ENCODE measurements at regions not wholly inside any gene's neighbourhood (a gene's known extent, or its start where the extent isn't known, plus 50 kb on each side); places are given as distances from the start of the nearest gene placed in this dataset.

DNA sequence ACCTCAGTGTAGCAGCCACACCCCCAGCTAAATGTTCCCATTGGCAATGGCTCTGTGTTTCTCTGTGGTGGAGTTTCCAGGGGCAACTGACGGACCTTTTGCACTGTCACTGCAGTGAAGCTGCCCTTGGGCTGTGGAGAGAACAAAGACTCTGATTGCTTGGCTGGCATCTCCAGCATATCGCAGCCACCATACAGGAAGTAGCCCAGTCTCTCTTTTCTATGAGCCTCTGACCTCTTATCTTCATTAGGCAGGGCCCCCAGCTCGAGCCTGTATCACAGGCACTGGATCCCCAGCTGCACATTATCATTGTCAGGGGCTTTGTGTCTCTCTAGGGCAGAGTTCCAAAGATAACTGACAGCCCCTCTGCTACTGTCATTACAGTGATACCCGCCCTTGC, 483.5 kb downstream of the ARAP2 start:
- no TSS peak for BruUV-seq (replicated peaks)

DNA sequence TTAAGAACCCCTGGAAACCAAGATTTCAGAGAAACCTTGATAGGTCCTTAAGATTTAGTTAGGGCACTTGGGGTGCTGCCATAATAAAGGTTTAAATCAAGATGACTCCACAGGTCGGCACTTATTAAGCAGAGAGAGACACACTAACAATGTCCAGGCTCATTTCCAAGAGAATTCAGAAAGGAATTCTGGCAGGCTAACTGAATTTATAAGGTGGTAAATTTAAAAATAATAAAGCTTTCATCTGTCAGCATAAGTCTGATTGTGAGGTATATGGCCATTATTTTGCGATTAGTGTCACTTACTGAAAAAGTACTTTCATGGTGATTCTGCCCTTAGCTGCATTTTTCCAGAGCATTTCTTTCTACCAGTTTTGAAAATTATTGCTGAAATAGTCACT, 472.7 kb downstream of the ARAP2 start:
- ATAC-seq (no peak), DNase-seq (ENCODE audit: low read depth, low spot score) (no peak)
- no peak overlapping the region for H3K4me3 ChIP-seq (ENCODE audit: low read depth in 2 of 2, low read length in 2 of 2)
- intact Hi-C loops (cut with micrococcal nuclease; ENCODE audit: unreplicated experiment) (no loop called here), in situ Hi-C loops (cut with HindIII; ENCODE audit: low pct_unique_long_range_greater_than_20kb, low sequenced_read_pairs) (no loop called here)
- TF ChIP-seq, protein P1, sequence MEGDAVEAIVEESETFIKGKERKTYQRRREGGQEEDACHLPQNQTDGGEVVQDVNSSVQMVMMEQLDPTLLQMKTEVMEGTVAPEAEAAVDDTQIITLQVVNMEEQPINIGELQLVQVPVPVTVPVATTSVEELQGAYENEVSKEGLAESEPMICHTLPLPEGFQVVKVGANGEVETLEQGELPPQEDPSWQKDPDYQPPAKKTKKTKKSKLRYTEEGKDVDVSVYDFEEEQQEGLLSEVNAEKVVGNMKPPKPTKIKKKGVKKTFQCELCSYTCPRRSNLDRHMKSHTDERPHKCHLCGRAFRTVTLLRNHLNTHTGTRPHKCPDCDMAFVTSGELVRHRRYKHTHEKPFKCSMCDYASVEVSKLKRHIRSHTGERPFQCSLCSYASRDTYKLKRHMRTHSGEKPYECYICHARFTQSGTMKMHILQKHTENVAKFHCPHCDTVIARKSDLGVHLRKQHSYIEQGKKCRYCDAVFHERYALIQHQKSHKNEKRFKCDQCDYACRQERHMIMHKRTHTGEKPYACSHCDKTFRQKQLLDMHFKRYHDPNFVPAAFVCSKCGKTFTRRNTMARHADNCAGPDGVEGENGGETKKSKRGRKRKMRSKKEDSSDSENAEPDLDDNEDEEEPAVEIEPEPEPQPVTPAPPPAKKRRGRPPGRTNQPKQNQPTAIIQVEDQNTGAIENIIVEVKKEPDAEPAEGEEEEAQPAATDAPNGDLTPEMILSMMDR (IDR thresholded peaks at IDR 0.05) = no peak
- TF ChIP-seq, protein P2, sequence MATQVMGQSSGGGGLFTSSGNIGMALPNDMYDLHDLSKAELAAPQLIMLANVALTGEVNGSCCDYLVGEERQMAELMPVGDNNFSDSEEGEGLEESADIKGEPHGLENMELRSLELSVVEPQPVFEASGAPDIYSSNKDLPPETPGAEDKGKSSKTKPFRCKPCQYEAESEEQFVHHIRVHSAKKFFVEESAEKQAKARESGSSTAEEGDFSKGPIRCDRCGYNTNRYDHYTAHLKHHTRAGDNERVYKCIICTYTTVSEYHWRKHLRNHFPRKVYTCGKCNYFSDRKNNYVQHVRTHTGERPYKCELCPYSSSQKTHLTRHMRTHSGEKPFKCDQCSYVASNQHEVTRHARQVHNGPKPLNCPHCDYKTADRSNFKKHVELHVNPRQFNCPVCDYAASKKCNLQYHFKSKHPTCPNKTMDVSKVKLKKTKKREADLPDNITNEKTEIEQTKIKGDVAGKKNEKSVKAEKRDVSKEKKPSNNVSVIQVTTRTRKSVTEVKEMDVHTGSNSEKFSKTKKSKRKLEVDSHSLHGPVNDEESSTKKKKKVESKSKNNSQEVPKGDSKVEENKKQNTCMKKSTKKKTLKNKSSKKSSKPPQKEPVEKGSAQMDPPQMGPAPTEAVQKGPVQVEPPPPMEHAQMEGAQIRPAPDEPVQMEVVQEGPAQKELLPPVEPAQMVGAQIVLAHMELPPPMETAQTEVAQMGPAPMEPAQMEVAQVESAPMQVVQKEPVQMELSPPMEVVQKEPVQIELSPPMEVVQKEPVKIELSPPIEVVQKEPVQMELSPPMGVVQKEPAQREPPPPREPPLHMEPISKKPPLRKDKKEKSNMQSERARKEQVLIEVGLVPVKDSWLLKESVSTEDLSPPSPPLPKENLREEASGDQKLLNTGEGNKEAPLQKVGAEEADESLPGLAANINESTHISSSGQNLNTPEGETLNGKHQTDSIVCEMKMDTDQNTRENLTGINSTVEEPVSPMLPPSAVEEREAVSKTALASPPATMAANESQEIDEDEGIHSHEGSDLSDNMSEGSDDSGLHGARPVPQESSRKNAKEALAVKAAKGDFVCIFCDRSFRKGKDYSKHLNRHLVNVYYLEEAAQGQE (IDR thresholded peaks at IDR 0.05; ENCODE audit: insufficient read depth in 1 of 2, low read depth in 2 of 2, low read length in 1 of 2) = no peak
- no peak for TF ChIP-seq POLR2AphosphoS5 (IDR thresholded peaks at IDR 0.05; ENCODE audit: low read depth, low read length)
- TF ChIP-seq SIN3A (IDR thresholded peaks at IDR 0.05; ENCODE audit: borderline replicate concordance, insufficient read depth, low read depth, low read length) = no peak
- H3K36me3 ChIP-seq (ENCODE audit: control insufficient read depth, insufficient read depth, low read length) = no peaks in the 10 kb centered on the region
- H3K27ac ChIP-seq (ENCODE audit: low read length) = no peak overlapping the region
- BruUV-seq (replicated peaks) = no TSS peak
- H3K27me3 ChIP-seq (ENCODE audit: control insufficient read depth, insufficient read depth, low read length) = no peaks in the 10 kb centered on the region
- POLR2A ChIA-PET = no interaction called here
- CTCF ChIA-PET = no interaction called here
- no peaks in the 10 kb centered on the region for H3K9me3 ChIP-seq (ENCODE audit: control insufficient read depth, insufficient read depth, low read depth, low read length)
- no peaks in the 10 kb centered on the region for H3K4me1 ChIP-seq (ENCODE audit: control insufficient read depth, insufficient read depth, low read length)

More for the DNA sequence above, 483.5 kb downstream of the ARAP2 start:
- no peaks in the 10 kb centered on the region for H3K27me3 ChIP-seq (ENCODE audit: control insufficient read depth, insufficient read depth, low read length)
- TF ChIP-seq TCF7L2 (IDR thresholded peaks at IDR 0.05; ENCODE audit: low read depth, low read length) = no peak
- TF ChIP-seq POLR2AphosphoS5 (IDR thresholded peaks at IDR 0.05; ENCODE audit: low read depth, low read length) = no peak
- TF ChIP-seq SIN3A (IDR thresholded peaks at IDR 0.05; ENCODE audit: borderline replicate concordance, insufficient read depth, low read depth, low read length) = no peak
- H3K4me3 ChIP-seq (ENCODE audit: low read depth in 2 of 2, low read length in 2 of 2) = no peak overlapping the region
- H3K27ac ChIP-seq (ENCODE audit: low read length) = no peak overlapping the region
- ATAC-seq (no peak), DNase-seq (ENCODE audit: low read depth, low spot score) (no peak)
- H3K9me3 ChIP-seq (ENCODE audit: control insufficient read depth, insufficient read depth, low read depth, low read length) = no peaks in the 10 kb centered on the region
- ChIA-PET POLR2A (no interaction called here), CTCF (no interaction called here)
- no peaks in the 10 kb centered on the region for H3K4me1 ChIP-seq (ENCODE audit: control insufficient read depth, insufficient read depth, low read length)
- in situ Hi-C loops (cut with HindIII; ENCODE audit: low pct_unique_long_range_greater_than_20kb, low sequenced_read_pairs) = no loop called here
- no peaks in the 10 kb centered on the region for H3K36me3 ChIP-seq (ENCODE audit: control insufficient read depth, insufficient read depth, low read length)
- intact Hi-C loops (cut with micrococcal nuclease; ENCODE audit: unreplicated experiment) = no loop called here

DNA sequence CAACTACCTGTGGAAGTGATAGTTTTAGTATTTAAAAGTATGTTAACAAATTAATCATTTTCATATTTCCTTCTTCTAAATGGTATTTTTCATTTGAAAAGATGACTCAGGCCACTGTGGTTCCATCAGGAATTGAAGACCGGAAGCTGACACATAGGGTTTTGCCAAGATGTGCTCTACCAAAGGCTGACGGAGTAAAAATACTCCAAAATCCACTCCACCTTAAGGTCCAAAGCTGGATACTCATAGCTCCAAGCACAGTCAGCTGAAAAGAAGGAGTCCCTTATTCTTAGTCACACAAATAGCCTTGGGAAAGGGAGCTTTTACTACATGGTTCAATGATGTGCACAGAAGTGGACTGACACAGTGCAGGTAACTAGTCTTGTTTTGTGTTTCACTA, 472.0 kb downstream of the ARAP2 start:
- H3K9me3 ChIP-seq (ENCODE audit: control insufficient read depth, insufficient read depth, low read depth, low read length) = no peaks in the 10 kb centered on the region
- H3K36me3 ChIP-seq (ENCODE audit: control insufficient read depth, insufficient read depth, low read length) = no peaks in the 10 kb centered on the region
- TF ChIP-seq SIN3A (IDR thresholded peaks at IDR 0.05; ENCODE audit: borderline replicate concordance, insufficient read depth, low read depth, low read length) (no peak), POLR2AphosphoS5 (IDR thresholded peaks at IDR 0.05; ENCODE audit: low read depth, low read length) (no peak), TCF7L2 (IDR thresholded peaks at IDR 0.05; ENCODE audit: low read depth, low read length) (no peak)
- TF ChIP-seq, protein P2 (IDR thresholded peaks at IDR 0.05; ENCODE audit: insufficient read depth in 1 of 2, low read depth in 2 of 2, low read length in 1 of 2) = no peak
- TF ChIP-seq, protein P1 (IDR thresholded peaks at IDR 0.05) = no peak
- POLR2A ChIA-PET = no interaction called here
- DNase-seq (ENCODE audit: low read depth, low spot score) = no peak
- no peak for ATAC-seq
- CTCF ChIA-PET = no interaction called here
- in situ Hi-C loops (cut with HindIII; ENCODE audit: low pct_unique_long_range_greater_than_20kb, low sequenced_read_pairs) (no loop called here), intact Hi-C loops (cut with micrococcal nuclease; ENCODE audit: unreplicated experiment) (no loop called here)
- no TSS peak for BruUV-seq (replicated peaks)
- no peaks in the 10 kb centered on the region for H3K27me3 ChIP-seq (ENCODE audit: control insufficient read depth, insufficient read depth, low read length)
- H3K27ac ChIP-seq (ENCODE audit: low read length) = no peak overlapping the region
- H3K4me3 ChIP-seq (ENCODE audit: low read depth in 2 of 2, low read length in 2 of 2) = no peak overlapping the region
- H3K4me1 ChIP-seq (ENCODE audit: control insufficient read depth, insufficient read depth, low read length) = no peaks in the 10 kb centered on the region

All from Panc1 (cell line).